Endothelial cell of umbilical vein (primary cell): ENCODE measurements at regions not wholly inside any gene's neighbourhood (a gene's known extent, or its start where the extent isn't known, plus 50 kb on each side); places are given as distances from the start of the nearest gene placed in this dataset.

Source experiments
- BruUV-seq: library from RNA; stranded (reverse); fragments of 400-500 nt; replicated peaks from 2 replicates; lab custom pipeline; 2021; lab: Mats Ljungman, UMichigan
- CTCF ChIA-PET: fragments of 300-600, 350-600 bp; sonication (Branson Sonifier 250); formaldehyde crosslinking; loops from one replicate; lab custom pipeline; 2021; ENCODE audit warnings: antibody characterized with exemption, inconsistent platforms; lab: Charles Lee
- POLR2A ChIA-PET: fragments of 300-600, 350-600 bp; sonication (Branson Sonifier 250); formaldehyde crosslinking; loops from one replicate; lab custom pipeline; 2021; ENCODE audit warnings: antibody characterized with exemption, inconsistent platforms; lab: Charles Lee
- DNase-seq: peaks from one replicate; pipeline ENCODE4 v3.0.0-alpha.2; 2011; ENCODE audit warnings: low read depth, low spot score
- FAIRE-seq: peaks from 2 replicates; lab custom pipeline; 2011; peaks lifted over from hg19 to GRCh38; lab: Jason Lieb, UNC
- H2AFZ ChIP-seq: 2 replicates; pipeline ENCODE4 v1.6.0; 2012; ENCODE audit warnings: low read depth, low read length, control low read depth, inconsistent platforms
- H3K27ac ChIP-seq: 2 replicates; pipeline ENCODE4 v1.5.1; 2011; ENCODE audit warnings: low read depth, mild to moderate bottlenecking, control low read depth, low read length, moderate library complexity; ENCODE audit not compliant: insufficient read depth
- H3K27me3 ChIP-seq, 2 experiments: 2 replicates each; pipeline versions ENCODE4 v1.6.0 to v1.6.1; 2011; ENCODE audit warnings: low read length in 2 of 2, mixed read lengths in 1 of 2; ENCODE audit not compliant: control insufficient read depth in 2 of 2, insufficient read depth in 2 of 2
- H3K36me3 ChIP-seq, 2 experiments: 2 replicates in 1 of 2; 3 replicates in 1 of 2; pipeline ENCODE4 v1.5.1; 2011; ENCODE audit warnings: low read length in 2 of 2, mild to moderate bottlenecking in 1 of 2, moderate library complexity in 1 of 2; ENCODE audit not compliant: control insufficient read depth in 2 of 2, insufficient read depth in 2 of 2; ENCODE audit errors: extremely low read depth in 1 of 2
- H3K4me1 ChIP-seq: 3 replicates; pipeline ENCODE4 v1.5.1; 2011; ENCODE audit warnings: mild to moderate bottlenecking, low read length; ENCODE audit not compliant: control insufficient read depth, insufficient read depth; ENCODE audit errors: extremely low read depth
- H3K4me2 ChIP-seq: 2 replicates; pipeline ENCODE4 v1.6.1; 2011; ENCODE audit warnings: low read length, control low read depth, mixed read lengths; ENCODE audit not compliant: insufficient read depth
- H3K4me3 ChIP-seq, 3 experiments: fragments of 200-600 bp in 1 of 3; sonication (generic), shearing (Covaris generic) in 1 of 3; replicated peaks in 1 of 3; 2 replicates each; pipeline ENCODE4 v1.5.1; 2011 to 2016; ENCODE audit warnings: control low read depth in 3 of 3, low read length in 3 of 3, mild to moderate bottlenecking in 2 of 3, inconsistent platforms in 1 of 3, low read depth in 1 of 3, moderate library complexity in 1 of 3; ENCODE audit not compliant: insufficient read depth in 1 of 3
- H3K79me2 ChIP-seq: 2 replicates; pipeline ENCODE4 v1.6.0; 2012; ENCODE audit warnings: low read length, inconsistent platforms; ENCODE audit not compliant: control insufficient read depth, insufficient read depth
- H3K9ac ChIP-seq: replicated peaks from 2 replicates; pipeline ENCODE3; 2011; ENCODE audit warnings: low read length, control low read depth; ENCODE audit not compliant: insufficient read depth; ENCODE audit errors: extremely low read depth
- H3K9me1 ChIP-seq: replicated peaks from 3 replicates; pipeline ENCODE4 v1.6.0; 2011; ENCODE audit warnings: mild to moderate bottlenecking, low read length; ENCODE audit not compliant: control insufficient read depth, insufficient read depth; ENCODE audit errors: extremely low read depth
- H3K9me3 ChIP-seq: replicated peaks from 2 replicates; pipeline ENCODE4 v1.5.1; 2012; ENCODE audit warnings: low read length, inconsistent platforms; ENCODE audit not compliant: control insufficient read depth, insufficient read depth
- H4K20me1 ChIP-seq: replicated peaks from 2 replicates; pipeline ENCODE3; 2011; ENCODE audit warnings: mild to moderate bottlenecking, low read length; ENCODE audit not compliant: control insufficient read depth, insufficient read depth; ENCODE audit errors: extremely low read depth
- CTCF ChIP-seq, 2 donors: IDR thresholded peaks; 1 replicate in 1 of 2; 2 replicates in 1 of 2; pipeline ENCODE4 v1.5.1; 2011; ENCODE audit warnings: low read length in 2 of 2, mild to moderate bottlenecking in 2 of 2, moderate library complexity in 2 of 2, control low read depth in 1 of 2, inconsistent platforms in 1 of 2, low read depth in 1 of 2; ENCODE audit not compliant: insufficient read depth in 1 of 2; ENCODE audit errors: extremely low read depth in 1 of 2
- EZH2 ChIP-seq: IDR thresholded peaks from 2 replicates; pipeline ENCODE4 v1.6.1; 2012; ENCODE audit warnings: borderline replicate concordance, low read depth, mild to moderate bottlenecking, moderate library complexity, low read length, inconsistent platforms; ENCODE audit not compliant: severe bottlenecking
- FOS ChIP-seq: IDR thresholded peaks from 2 replicates; pipeline ENCODE4 v1.6.1; 2011; ENCODE audit warnings: mild to moderate bottlenecking, low read length, moderate library complexity, borderline replicate concordance; ENCODE audit not compliant: insufficient read depth
- GATA2 ChIP-seq: IDR thresholded peaks from 2 replicates; pipeline ENCODE4 v1.7.0; 2011; ENCODE audit warnings: low read depth, mild to moderate bottlenecking, moderate library complexity, mixed read lengths, low read length; ENCODE audit not compliant: insufficient read length, insufficient read depth
- MYC ChIP-seq: IDR thresholded peaks from one replicate; pipeline ENCODE4 v1.6.1; 2011; ENCODE audit warnings: mild to moderate bottlenecking, low read depth, low read length
- dilution Hi-C: fragments of 300-500 bp; cut with MboI; formaldehyde crosslinking; loops from one replicate; pipeline ENCODE4 v1.15.0; 2019; ENCODE audit warnings: low sequenced_read_pairs; ENCODE audit not compliant: extremely low pct_ligation_motif_present
- intact Hi-C: fragments of 100-400 bp; cut with micrococcal nuclease; formaldehyde crosslinking; loops from one replicate; pipeline ENCODE4 v1.10.0; 2022

- H4K20me1 ChIP-seq: no peaks in the 10 kb centered on the region
- no peak overlapping the region for H2AFZ ChIP-seq
- H3K9me1 ChIP-seq: no peaks in the 10 kb centered on the region
- intact Hi-C loops: no loop called here
- no peaks in the 10 kb centered on the region for H3K27me3 ChIP-seq
- dilution Hi-C loops: no loop called here
- DNase-seq (no peak), FAIRE-seq (no peak)
- H3K9me3 ChIP-seq: no peaks in the 10 kb centered on the region
- no peaks in the 10 kb centered on the region for H3K79me2 ChIP-seq
- CTCF ChIA-PET: interaction anchor here (0.8 to 2.0 kb wide), 2 partner anchors 69 to 96 kb away, joined by 4 to 6 read pairs; partner anchors contain the start of gene AMOTL1
- H3K4me1 ChIP-seq: no peaks in the 10 kb centered on the region
- no peak overlapping the region for H3K4me2 ChIP-seq
- H3K9ac ChIP-seq: no peak overlapping the region
- no peaks in the 10 kb centered on the region for H3K36me3 ChIP-seq
- no peak overlapping the region for H3K27ac ChIP-seq
- TF ChIP-seq EZH2 (no peak), GATA2 (no peak), CTCF (IDR thresholded peaks at IDR 0.05; ENCODE audit: extremely low read depth in 1 of 2, insufficient read depth in 1 of 2, low read depth in 1 of 2, low read length in 2 of 2) (no peak), MYC (no peak), FOS (no peak)
- no peak overlapping the region for H3K4me3 ChIP-seq
- POLR2A ChIA-PET: no interaction called here
- BruUV-seq: no TSS peak
Observed at GRCh38 chr11:94671553-94672366, 96.4 kb upstream of the AMOTL1 start.
